ENCODE measurements at regions not wholly inside any gene's neighbourhood (a gene's known extent, or its start where the extent isn't known, plus 50 kb on each side); places are given as distances from the start of the nearest gene placed in this dataset.

DNA sequence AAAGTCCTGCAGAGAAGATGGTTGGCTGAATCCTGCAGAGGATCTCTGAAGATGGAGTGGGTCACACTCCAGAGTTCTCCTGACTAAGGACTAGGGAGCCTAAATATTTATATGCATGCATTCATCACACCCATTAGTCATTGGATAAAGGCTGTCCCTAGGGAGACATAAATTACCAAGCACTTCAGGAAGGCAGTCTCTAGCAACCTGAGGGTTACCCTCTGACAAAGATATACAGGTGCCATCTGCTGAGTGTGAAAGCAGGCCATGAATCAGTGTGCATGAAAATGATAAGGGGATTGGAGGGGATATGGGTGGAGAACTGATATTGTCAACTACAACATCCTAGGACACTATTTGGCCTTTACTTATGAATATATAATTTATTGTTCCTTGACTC lies 294.8 kb upstream of the DDX18 start:
- TF ChIP-seq, protein P1, sequence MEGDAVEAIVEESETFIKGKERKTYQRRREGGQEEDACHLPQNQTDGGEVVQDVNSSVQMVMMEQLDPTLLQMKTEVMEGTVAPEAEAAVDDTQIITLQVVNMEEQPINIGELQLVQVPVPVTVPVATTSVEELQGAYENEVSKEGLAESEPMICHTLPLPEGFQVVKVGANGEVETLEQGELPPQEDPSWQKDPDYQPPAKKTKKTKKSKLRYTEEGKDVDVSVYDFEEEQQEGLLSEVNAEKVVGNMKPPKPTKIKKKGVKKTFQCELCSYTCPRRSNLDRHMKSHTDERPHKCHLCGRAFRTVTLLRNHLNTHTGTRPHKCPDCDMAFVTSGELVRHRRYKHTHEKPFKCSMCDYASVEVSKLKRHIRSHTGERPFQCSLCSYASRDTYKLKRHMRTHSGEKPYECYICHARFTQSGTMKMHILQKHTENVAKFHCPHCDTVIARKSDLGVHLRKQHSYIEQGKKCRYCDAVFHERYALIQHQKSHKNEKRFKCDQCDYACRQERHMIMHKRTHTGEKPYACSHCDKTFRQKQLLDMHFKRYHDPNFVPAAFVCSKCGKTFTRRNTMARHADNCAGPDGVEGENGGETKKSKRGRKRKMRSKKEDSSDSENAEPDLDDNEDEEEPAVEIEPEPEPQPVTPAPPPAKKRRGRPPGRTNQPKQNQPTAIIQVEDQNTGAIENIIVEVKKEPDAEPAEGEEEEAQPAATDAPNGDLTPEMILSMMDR (IDR thresholded peaks at IDR 0.05; ENCODE audit: insufficient read depth, low read length) = no peak
- H3K4me3 ChIP-seq (ENCODE audit: low read depth, low read length) = no peak overlapping the region
- no peak for DNase-seq (ENCODE audit: low read depth)

- no peak for DNase-seq (ENCODE audit: low read depth)
These were observed 291.2 kb upstream of the DDX18 start for GRCh38 chr2:117523267-117523666.

GRCh38 chr2:117523711-117524238 lies 290.7 kb upstream of the DDX18 start:
- H3K4me3 ChIP-seq (ENCODE audit: low read depth, low read length) = no peak overlapping the region
- TF ChIP-seq, protein P1 (IDR thresholded peaks at IDR 0.05; ENCODE audit: insufficient read depth, low read length) = no peak
- no peak for DNase-seq (ENCODE audit: low read depth)

More at GRCh38 chr2:117523267-117523666, 291.2 kb upstream of the DDX18 start:
- no peak overlapping the region for H3K4me3 ChIP-seq (ENCODE audit: low read depth, low read length)
- TF ChIP-seq, protein P1 (IDR thresholded peaks at IDR 0.05; ENCODE audit: insufficient read depth, low read length) = no peak

DNA sequence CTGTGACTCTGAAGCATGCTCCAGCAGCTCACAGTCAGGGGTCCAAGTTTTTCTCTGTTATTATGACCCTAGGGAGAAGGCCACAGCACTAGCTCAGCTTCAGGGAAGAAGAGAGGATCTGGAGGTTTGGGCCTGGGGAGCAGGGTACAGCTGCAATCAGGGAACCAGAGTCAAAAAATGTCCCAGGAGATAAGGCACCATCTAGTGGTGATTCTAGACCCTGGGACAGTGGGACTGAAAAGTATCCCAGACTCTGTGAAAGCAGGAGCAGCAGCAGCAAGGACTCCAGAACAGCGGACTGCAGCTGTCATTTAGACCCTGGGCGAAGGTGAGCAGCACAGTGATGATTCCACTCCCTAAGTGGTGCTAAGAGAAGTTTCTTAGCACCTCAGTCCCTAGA lies 278.4 kb upstream of the DDX18 start:
- DNase-seq (ENCODE audit: low read depth) = no peak

GRCh38 chr2:117537032-117537431 lies 277.5 kb upstream of the DDX18 start:
- no peak overlapping the region for H3K4me3 ChIP-seq (ENCODE audit: low read depth, low read length)
- DNase-seq (ENCODE audit: low read depth) = no peak
- TF ChIP-seq, protein P1 (IDR thresholded peaks at IDR 0.05; ENCODE audit: insufficient read depth, low read length) = no peak

More for the DNA sequence above, 278.4 kb upstream of the DDX18 start:
- TF ChIP-seq, protein P1 (IDR thresholded peaks at IDR 0.05; ENCODE audit: insufficient read depth, low read length) = no peak
- no peak overlapping the region for H3K4me3 ChIP-seq (ENCODE audit: low read depth, low read length)

DNA sequence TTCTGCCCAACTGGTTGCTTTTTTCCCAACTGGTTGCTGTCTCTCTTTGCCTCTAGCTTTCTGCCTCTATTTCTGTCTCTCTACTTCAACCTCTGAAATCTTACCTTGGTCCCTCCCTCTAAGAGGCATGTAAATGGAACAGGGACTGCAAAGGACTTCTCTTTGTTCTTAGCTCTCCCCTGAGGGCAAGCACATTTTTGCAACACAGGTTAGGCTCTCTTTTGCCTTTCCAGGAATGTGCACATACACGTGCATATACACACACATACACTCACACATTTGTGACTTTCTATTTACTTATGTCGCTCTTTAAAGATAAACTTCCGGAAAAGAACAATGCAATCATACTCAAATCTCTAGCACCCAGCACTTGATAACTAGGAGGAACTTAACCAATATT lies 262.6 kb upstream of the DDX18 start:
- DNase-seq (ENCODE audit: low read depth) = no peak
- TF ChIP-seq, protein P1 (IDR thresholded peaks at IDR 0.05; ENCODE audit: insufficient read depth, low read length) = no peak
- no peak overlapping the region for H3K4me3 ChIP-seq (ENCODE audit: low read depth, low read length)

DNA sequence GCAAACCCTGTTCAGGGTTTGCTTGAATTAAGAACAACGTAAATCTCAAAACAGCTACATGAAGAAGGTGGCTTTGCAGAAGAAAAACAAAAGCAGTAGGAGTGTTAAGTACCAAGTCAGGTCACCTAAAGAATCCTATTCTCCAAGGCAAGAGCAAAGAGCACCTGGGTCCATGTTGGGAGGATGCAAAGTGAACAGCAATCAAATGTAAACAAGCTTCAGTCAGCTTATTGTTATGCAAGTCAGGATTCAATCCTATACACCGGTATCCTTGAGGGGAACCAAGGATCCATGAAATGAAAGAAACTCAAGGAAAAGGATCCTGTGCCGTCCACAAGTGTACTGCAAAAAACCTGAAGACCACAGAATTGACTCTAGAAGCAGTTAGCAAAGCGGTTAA lies 261.0 kb upstream of the DDX18 start:
- no peak for DNase-seq (ENCODE audit: low read depth)
- TF ChIP-seq, protein P1 (IDR thresholded peaks at IDR 0.05; ENCODE audit: insufficient read depth, low read length) = no peak
- no peak overlapping the region for H3K4me3 ChIP-seq (ENCODE audit: low read depth, low read length)
